Occipital lobe (tissue), 1 donor: ENCODE measurements at regions not wholly inside any gene's neighbourhood (a gene's known extent, or its start where the extent isn't known, plus 50 kb on each side); places are given as distances from the start of the nearest gene placed in this dataset.
A peak's percentile ranks its signal among the peaks of the same experiment; 100 is the strongest.
"Not testable (repeated sequence)": the region's sequence is repeated elsewhere in the genome, so short reads cannot be mapped to it uniquely, and the experiment has no call there.

ENCODE experiments used
- DNase-seq: peaks from one replicate; lab custom pipeline; 2025; lab: John Stamatoyannopoulos, UW

GRCh38 chr2:114018464-114018863 is 128.6 kb downstream of the ACTR3 start:
- DNase-seq, result not testable (repeated sequence)

GRCh38 chr2:114020668-114021067 is 130.8 kb downstream of the ACTR3 start:
- DNase-seq, result no peak

GRCh38 chr2:114022360-114023085 is 132.6 kb downstream of the ACTR3 start:
- no peak for DNase-seq

- DNase-seq, result no peak
Measured at GRCh38 chr2:114024326-114024725, 134.4 kb downstream of the ACTR3 start.

- no peak for DNase-seq
Measured at GRCh38 chr2:114025030-114025429, 135.1 kb downstream of the ACTR3 start.

- DNase-seq, result no peak
Measured at GRCh38 chr2:114027437-114027836, 137.5 kb downstream of the ACTR3 start.

GRCh38 chr2:114031605-114032505 is 142.0 kb downstream of the ACTR3 start:
- DNase-seq, result no peak

- DNase-seq, result no peak
Measured at GRCh38 chr2:114032705-114033104, 142.8 kb downstream of the ACTR3 start.

GRCh38 chr2:114034742-114035141 is 144.9 kb downstream of the ACTR3 start:
- no peak for DNase-seq

- DNase-seq, result no peak
Measured at GRCh38 chr2:114038710-114039109, 148.8 kb downstream of the ACTR3 start.

- peak; percentile 5 for DNase-seq
Measured at GRCh38 chr2:114039677-114040076, 149.8 kb downstream of the ACTR3 start.

- peak; percentile 23 for DNase-seq
Measured at GRCh38 chr2:114040826-114041225, 150.9 kb downstream of the ACTR3 start.

GRCh38 chr2:114044985-114045384 is 155.1 kb downstream of the ACTR3 start:
- DNase-seq, result no peak

GRCh38 chr2:114046373-114046772 is 156.5 kb downstream of the ACTR3 start:
- no peak for DNase-seq

- DNase-seq, result no peak
Measured at GRCh38 chr2:114046866-114047435, 157.1 kb downstream of the ACTR3 start.

GRCh38 chr2:114049280-114049679 is 159.4 kb downstream of the ACTR3 start:
- no peak for DNase-seq

- no peak for DNase-seq
Measured at GRCh38 chr2:114049826-114050225, 159.9 kb downstream of the ACTR3 start.

GRCh38 chr2:114056294-114057143 is 166.6 kb downstream of the ACTR3 start:
- DNase-seq, result no peak

- no peak for DNase-seq
Measured at GRCh38 chr2:114057638-114058037, 167.7 kb downstream of the ACTR3 start.

- DNase-seq, result no peak
Measured at GRCh38 chr2:114061566-114062098, 171.7 kb downstream of the ACTR3 start.

GRCh38 chr2:114063346-114063745 is 173.5 kb downstream of the ACTR3 start:
- DNase-seq, result no peak
